ENCODE measurements at regions not wholly inside any gene's neighbourhood (a gene's known extent, or its start where the extent isn't known, plus 50 kb on each side); places are given as distances from the start of the nearest gene placed in this dataset.

- DNase-seq (ENCODE audit: low read depth) = no peak
- H3K4me3 ChIP-seq (ENCODE audit: low read length) = no peak overlapping the region
- TF ChIP-seq CTCF (conservative IDR thresholded peaks at IDR 0.05; ENCODE audit: low read depth, low read length) = no peak
Measured at GRCh38 chr9:130781569-130781968, 53.5 kb upstream of the ABL1 start.

GRCh38 chr9:130782886-130783530 is 52.0 kb upstream of the ABL1 start:
- TF ChIP-seq CTCF (conservative IDR thresholded peaks at IDR 0.05; ENCODE audit: low read depth, low read length) = no peak
- H3K4me3 ChIP-seq (ENCODE audit: low read length) = no peak overlapping the region
- DNase-seq (ENCODE audit: low read depth) = no peak

- DNase-seq (ENCODE audit: low read depth) = no peak
- TF ChIP-seq CTCF (conservative IDR thresholded peaks at IDR 0.05; ENCODE audit: low read depth, low read length) = no peak
- no peak overlapping the region for H3K4me3 ChIP-seq (ENCODE audit: low read length)
Measured at GRCh38 chr9:130785053-130785452, 50.0 kb upstream of the ABL1 start.
